SU-DHL-6 (cell line): ENCODE measurements at regions not wholly inside any gene's neighbourhood (a gene's known extent, or its start where the extent isn't known, plus 50 kb on each side); places are given as distances from the start of the nearest gene placed in this dataset.

Experiments used
- H2AFZ ChIP-seq: fragments of 200-600 bp; sonication (generic); 2 replicates; pipeline ENCODE4 v1.6.1; 2014; ENCODE audit warnings: low read depth, mild to moderate bottlenecking, moderate library complexity, mixed read lengths, antibody characterized with exemption, low read length; ENCODE audit not compliant: severe bottlenecking
- H3F3A ChIP-seq: fragments of 200-600 bp; shearing (Covaris generic); 2 replicates; pipeline ENCODE4 v1.6.0; 2016; ENCODE audit warnings: antibody characterized with exemption, mild to moderate bottlenecking; ENCODE audit not compliant: insufficient read depth
- H3K27ac ChIP-seq: fragments of 200-600 bp; sonication (generic); 2 replicates; pipeline ENCODE4 v1.5.1; 2016; ENCODE audit warnings: low read depth, mild to moderate bottlenecking, low read length, moderate library complexity, mixed read lengths
- H3K27me3 ChIP-seq: fragments of 200-600 bp; sonication (generic), shearing (Covaris generic); 2 replicates; pipeline ENCODE4 v1.6.0; 2014; ENCODE audit warnings: mild to moderate bottlenecking, low read length
- H3K36me3 ChIP-seq: fragments of 200-600 bp; sonication (generic); 2 replicates; pipeline ENCODE4 v1.6.1; 2014; ENCODE audit warnings: mild to moderate bottlenecking, low read length, mixed read lengths
- H3K4me2 ChIP-seq: fragments of 300-600, 200-600 bp; shearing (Covaris generic), sonication (generic); 2 replicates; pipeline ENCODE4 v1.6.0; 2014; ENCODE audit warnings: low read length, low read depth, mild to moderate bottlenecking; ENCODE audit not compliant: poor library complexity, severe bottlenecking
- H3K4me3 ChIP-seq: fragments of 200-600 bp; sonication (generic); 2 replicates; pipeline ENCODE4 v1.5.1; 2014; ENCODE audit warnings: antibody characterized with exemption, low read length, mild to moderate bottlenecking, mixed read lengths; ENCODE audit not compliant: insufficient read depth, poor library complexity, severe bottlenecking
- H3K79me2 ChIP-seq: fragments of 200-600 bp; sonication (generic); 2 replicates; pipeline ENCODE4 v1.6.1; 2014; ENCODE audit warnings: mild to moderate bottlenecking, low read length, moderate library complexity; ENCODE audit not compliant: insufficient read depth
- H3K9ac ChIP-seq: fragments of 200-600 bp; sonication (generic); 2 replicates; pipeline ENCODE4 v1.7.0; 2014; ENCODE audit warnings: mild to moderate bottlenecking, low read length
- H3K9me2 ChIP-seq: fragments of 200-600 bp; sonication (generic); replicated peaks from 2 replicates; pipeline ENCODE4 v1.6.1; 2014; ENCODE audit warnings: low read length; ENCODE audit not compliant: insufficient read depth
- H3K9me3 ChIP-seq: fragments of 200-600 bp; sonication (generic); 2 replicates; pipeline ENCODE4 v1.6.1; 2014; ENCODE audit warnings: low read length, mixed read lengths; ENCODE audit not compliant: insufficient read depth
- H4K20me1 ChIP-seq: fragments of 200-600 bp; sonication (generic); 2 replicates; pipeline ENCODE4 v1.6.1; 2014; ENCODE audit warnings: low read depth, mild to moderate bottlenecking, antibody characterized with exemption, low read length, moderate library complexity, mixed read lengths
- EZH2phosphoT487 ChIP-seq: fragments of 200-600 bp; sonication (generic), shearing (Covaris generic); conservative IDR thresholded peaks from 2 replicates; pipeline ENCODE4 v1.6.1; 2018; ENCODE audit warnings: mild to moderate bottlenecking, antibody characterized with exemption, low read length, moderate library complexity, mixed read lengths
- TF ChIP-seq, protein P1 (sequence below): fragments of 200-600 bp; sonication (generic); IDR thresholded peaks from one replicate; pipeline ENCODE4 v1.5.1; 2017; ENCODE audit warnings: antibody characterized with exemption, mild to moderate bottlenecking, low read length, moderate library complexity; ENCODE audit not compliant: insufficient read depth, poor library complexity, severe bottlenecking

DNA sequence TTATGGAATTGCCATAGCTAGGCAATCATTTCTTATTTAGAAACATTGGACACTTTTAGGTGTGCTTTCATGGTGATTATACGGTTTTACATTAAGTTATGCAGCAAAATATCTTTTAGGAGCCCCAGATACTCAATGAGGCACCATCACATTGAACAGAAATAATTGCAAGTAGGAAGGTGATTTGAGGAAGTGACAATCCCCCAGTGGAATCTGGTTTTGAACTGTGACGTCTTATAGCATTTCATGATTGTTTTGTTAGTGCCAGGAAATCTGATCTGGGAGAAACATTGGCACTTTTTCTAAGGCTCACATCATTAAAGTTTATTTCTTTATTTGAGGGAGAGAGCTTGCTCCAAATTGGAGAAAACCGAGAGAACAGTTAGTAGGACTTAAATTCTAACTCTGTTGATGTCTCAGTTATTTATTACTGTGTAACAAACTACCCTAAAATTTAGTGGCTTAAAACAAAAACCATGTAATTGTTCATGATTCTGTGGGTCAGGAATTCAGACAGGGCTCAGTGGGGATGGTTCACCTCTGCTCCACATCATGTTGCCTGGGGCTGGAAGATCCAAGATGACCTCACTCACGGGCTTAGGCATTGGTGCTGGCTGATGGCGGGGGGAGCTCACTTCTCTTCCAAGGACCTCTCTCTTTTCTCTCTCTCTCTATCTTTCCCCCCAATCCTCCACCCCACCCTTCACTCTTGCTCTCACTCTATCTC, 78.2 kb upstream of the STEAP1B start:
- Histone ChIP-seq H3K4me3 (no peak overlapping the region), H3K4me2 (no peak overlapping the region), H3K9me3 (no peaks in the 10 kb centered on the region), H3K79me2 (no peaks in the 10 kb centered on the region), H3K9ac (no peak overlapping the region), H2AFZ (no peak overlapping the region), H3K36me3 (no peaks in the 10 kb centered on the region), H3K9me2 (no peaks in the 10 kb centered on the region), H4K20me1 (no peaks in the 10 kb centered on the region), H3F3A (no peaks in the 10 kb centered on the region), H3K27ac (no peak overlapping the region), H3K27me3 (no peaks in the 10 kb centered on the region)
- TF ChIP-seq EZH2phosphoT487 = no peak
- TF ChIP-seq, protein P1, sequence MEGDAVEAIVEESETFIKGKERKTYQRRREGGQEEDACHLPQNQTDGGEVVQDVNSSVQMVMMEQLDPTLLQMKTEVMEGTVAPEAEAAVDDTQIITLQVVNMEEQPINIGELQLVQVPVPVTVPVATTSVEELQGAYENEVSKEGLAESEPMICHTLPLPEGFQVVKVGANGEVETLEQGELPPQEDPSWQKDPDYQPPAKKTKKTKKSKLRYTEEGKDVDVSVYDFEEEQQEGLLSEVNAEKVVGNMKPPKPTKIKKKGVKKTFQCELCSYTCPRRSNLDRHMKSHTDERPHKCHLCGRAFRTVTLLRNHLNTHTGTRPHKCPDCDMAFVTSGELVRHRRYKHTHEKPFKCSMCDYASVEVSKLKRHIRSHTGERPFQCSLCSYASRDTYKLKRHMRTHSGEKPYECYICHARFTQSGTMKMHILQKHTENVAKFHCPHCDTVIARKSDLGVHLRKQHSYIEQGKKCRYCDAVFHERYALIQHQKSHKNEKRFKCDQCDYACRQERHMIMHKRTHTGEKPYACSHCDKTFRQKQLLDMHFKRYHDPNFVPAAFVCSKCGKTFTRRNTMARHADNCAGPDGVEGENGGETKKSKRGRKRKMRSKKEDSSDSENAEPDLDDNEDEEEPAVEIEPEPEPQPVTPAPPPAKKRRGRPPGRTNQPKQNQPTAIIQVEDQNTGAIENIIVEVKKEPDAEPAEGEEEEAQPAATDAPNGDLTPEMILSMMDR = no peak

DNA sequence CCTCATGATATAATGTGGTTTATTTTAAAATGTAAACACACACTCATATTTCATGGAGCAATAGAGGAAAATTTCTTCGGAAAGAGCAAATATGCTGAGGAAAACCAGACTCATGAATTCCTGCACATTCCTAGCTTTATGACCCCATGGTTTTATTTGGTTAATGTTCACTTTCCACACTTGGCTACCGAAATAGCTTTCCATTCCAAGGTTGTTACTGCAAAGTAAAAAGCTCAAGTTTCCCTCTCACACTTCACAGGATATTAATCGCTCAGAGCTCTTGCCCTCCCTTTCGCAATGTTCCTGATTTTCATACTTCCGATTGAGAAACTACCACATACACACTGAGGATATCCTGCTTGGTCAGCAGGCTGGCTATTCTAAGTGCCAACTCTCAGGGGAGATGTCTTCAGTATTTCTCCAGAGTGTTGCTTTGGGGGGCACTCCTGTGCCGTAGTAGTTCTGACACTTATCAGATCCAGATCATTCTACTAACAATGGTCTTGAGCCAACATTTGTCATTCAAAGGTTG, 77.5 kb upstream of the STEAP1B start:
- Histone ChIP-seq H3K27me3 (no peaks in the 10 kb centered on the region), H3K9me3 (no peaks in the 10 kb centered on the region), H3K79me2 (no peaks in the 10 kb centered on the region), H3K9me2 (no peaks in the 10 kb centered on the region), H3K9ac (no peak overlapping the region), H4K20me1 (no peaks in the 10 kb centered on the region), H2AFZ (no peak overlapping the region), H3K4me3 (no peak overlapping the region), H3K36me3 (no peaks in the 10 kb centered on the region), H3F3A (no peaks in the 10 kb centered on the region), H3K27ac (no peak overlapping the region), H3K4me2 (no peak overlapping the region)
- TF ChIP-seq, protein P1 = no peak
- no peak for TF ChIP-seq EZH2phosphoT487

DNA sequence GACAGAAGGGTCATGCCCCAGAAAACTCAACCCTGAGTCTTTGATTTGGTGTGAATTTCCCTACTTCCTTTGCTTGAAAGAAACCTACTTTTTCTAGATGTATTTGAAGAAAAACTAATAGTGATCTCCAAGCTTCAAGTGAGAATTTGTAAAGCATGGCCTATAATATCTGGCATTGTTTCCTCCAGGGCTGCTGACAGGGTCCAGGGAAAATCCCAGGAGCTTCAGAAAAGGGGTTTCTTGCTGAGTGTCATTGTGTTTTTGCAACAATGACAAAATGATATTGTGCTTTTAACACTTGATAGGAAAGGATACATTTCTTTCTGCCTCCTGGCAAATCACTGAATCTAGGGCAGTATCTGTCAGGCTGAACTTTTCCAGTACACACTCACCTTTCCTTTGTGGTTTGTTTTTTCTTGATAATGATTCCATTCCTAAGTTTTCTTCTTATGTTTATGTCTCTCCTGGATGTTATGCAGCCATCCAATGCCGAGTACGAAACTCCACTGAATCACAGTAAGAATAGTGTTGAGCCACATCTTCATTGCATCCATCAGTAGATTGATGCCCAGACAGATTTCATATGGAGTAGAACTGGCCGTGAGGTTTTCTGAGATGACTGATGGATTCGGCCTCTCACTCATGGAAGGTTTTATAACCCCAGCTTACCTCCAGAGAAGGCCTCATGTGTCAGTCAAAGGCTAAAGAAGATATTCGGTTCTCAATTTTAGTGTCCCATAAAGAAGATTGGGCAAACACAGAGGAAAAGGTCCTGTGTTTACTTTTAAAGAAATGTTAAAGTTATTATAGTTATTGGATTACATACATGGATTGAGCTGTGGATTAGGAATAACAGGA, 76.9 kb upstream of the STEAP1B start:
- Histone ChIP-seq H3K4me3 (no peak overlapping the region), H4K20me1 (no peaks in the 10 kb centered on the region), H3K27me3 (no peaks in the 10 kb centered on the region), H3K9ac (no peak overlapping the region), H3K27ac (no peak overlapping the region), H3K9me3 (no peaks in the 10 kb centered on the region), H3K79me2 (no peaks in the 10 kb centered on the region), H2AFZ (no peak overlapping the region), H3K4me2 (no peak overlapping the region), H3K9me2 (no peaks in the 10 kb centered on the region), H3F3A (no peaks in the 10 kb centered on the region), H3K36me3 (no peaks in the 10 kb centered on the region)
- no peak for TF ChIP-seq EZH2phosphoT487
- TF ChIP-seq, protein P1 = no peak
